NCI-H2171 treated with DMSO at 0.1 percent for 48 hours (cell line): ENCODE measurements at regions not wholly inside any gene's neighbourhood (a gene's known extent, or its start where the extent isn't known, plus 50 kb on each side); places are given as distances from the start of the nearest gene placed in this dataset.

ENCODE experiments used
- DNase-seq: peaks from one replicate; lab custom pipeline; 2025; lab: John Stamatoyannopoulos, UW

DNA sequence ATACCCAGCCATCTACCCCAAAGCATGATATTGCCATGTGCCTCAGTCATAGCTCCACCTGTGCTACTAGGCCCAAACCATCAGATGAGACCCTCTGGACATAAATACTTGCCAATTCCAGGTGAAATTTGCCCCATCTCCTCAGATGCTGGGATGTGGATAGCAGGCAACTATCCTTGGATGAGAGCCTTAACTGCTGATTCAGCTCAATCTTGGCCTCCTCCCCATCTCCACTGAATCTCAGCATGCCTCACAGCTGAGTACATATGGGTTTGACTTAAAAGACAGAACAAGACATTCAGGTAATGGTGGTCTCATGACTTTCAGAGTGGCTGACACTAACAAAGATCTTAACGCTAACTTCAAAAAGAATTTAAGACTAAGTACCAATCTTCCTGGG is 50.8 kb upstream of the KLHL13 start:
- DNase-seq: no peak

DNA sequence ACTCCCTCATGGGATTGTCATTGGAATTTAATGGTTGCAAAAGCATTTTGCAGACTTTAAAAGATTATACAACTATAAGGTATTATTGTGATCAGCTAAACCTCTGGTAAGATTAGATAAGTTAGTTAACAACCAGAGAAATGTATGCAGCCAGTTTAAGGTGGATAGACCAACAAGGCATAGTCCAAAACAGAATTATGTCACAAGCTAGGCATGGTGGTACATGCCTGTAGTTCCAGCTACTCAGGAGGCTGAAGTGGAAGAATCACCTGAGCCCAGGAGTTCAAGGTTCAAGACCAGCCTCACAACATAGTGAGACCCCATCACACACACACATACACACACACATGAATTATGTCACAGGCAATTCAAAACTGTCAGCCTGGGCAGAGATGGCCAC is 54.7 kb upstream of the KLHL13 start:
- DNase-seq: no peak

DNA sequence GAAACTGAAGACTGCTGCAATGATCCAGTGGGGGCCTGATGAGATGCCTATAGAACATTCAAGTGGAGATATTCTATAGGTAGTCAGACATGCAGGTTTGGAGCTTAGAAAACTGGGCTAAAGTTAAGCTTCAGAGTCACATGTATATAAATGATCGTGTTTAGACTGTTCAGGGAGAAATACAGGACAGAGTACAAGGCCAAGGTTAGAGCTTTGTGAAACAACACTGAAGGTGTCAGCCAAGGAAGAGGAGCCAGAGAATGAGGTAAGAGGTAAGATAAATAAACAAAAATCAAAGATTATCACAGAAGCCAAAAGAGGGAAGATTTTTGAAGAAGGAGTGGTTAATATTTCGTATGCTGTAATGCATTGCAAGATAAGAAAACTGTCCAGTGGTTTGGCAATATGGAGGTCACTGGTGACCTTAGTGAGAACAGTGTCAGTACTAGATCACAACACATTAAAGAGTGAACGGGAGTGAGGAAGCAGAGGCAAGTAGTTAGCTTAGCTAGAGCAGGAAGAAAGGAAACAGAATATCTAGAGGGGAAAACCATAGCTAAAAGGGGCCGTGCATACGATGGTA is 58.0 kb upstream of the KLHL13 start:
- no peak for DNase-seq

DNA sequence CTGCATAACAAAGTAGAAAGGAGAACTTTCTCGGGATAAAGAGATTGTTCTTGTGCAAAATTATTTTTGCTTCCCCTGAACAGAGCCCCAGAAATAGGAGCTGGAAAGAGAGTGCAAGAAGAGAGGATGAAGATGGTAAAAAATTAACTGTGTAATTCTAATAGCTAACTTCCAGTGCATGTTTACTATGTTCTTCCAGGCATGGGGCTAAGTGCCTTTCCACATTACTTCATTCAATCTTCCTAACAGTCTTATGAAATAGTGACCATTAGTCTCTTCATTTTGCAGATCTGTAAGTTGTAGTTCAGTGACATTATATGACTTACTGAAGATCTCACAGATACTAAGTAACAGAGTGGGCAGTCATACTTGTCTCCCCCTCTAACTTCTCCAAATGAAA is 61.1 kb upstream of the KLHL13 start:
- DNase-seq: no peak

DNA sequence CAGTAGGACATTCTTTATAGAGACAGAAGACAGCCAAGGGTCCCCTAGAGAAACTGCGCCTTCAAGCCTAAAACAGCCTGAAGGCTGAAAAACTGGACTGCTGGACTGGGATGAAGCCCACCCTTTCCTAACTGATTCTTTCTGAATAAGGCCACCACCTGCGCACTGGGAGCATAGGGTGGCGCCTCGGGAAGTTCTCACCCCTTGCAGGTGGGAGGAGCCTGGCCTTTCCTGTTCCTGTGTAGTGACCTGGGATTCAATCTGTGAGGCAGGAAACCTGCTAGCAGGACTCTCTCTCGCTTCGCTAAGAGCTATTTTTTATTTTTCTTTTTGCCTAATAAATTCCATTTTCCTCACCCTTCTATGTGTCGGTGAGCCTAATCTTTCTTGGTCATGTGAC is 61.8 kb upstream of the KLHL13 start:
- no peak for DNase-seq

DNA sequence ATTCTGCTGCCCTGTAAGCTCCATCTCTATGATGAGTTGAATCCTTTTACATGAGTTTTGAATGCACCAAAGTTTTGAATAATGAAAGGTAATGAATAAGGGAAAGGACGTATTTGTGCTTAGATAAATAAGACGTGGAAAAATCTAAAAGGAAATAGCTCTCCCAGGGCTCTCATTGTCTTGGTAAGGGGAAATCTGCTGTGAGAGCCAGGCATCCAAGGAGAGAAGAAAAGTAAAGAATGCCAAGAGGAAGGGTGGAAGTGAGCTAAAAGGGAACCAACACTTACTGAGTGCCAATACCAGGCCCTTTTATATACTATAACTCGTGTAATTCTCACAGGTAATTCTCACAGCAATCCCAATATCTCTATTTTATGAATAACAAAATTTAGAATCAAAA is 62.6 kb upstream of the KLHL13 start:
- DNase-seq: no peak

DNA sequence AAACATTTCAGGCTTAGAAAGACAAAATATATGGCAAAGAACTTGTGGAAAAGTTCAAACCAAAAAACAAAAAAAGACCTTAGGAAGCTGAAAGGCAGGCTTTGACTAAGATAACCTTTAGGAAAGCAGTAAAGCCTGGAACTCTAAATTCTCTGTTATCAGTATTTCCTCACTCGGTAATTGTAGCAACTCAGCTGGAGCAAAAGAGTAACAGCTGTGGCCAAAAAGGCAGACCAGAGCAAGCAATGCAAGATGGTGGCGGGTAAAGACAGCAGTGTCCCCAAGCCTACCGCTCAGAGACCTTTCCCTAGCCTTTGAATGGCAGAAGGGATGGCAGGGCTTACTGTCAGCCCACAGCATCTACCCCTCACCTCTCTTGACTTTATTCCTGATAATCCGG is 63.1 kb upstream of the KLHL13 start:
- DNase-seq: no peak

DNA sequence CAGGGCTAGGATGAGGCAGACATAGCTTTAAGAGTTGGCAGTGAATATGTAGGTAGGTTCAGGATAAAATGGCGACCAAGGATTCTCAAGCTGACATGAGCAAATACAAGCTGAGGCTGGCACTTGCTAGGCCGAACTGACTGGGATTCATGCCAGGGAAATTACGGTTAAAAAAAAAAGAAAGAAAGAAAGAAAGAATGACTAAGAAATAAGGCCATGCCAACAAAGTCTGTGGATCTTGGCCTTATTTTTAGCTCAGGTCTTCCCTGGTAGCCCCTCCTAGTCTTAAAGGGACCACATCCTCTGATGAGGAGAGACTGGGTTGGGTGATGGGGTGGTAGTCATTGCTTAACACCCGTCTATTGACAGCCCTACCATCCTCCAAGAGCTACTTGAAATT is 64.4 kb upstream of the KLHL13 start:
- no peak for DNase-seq

DNA sequence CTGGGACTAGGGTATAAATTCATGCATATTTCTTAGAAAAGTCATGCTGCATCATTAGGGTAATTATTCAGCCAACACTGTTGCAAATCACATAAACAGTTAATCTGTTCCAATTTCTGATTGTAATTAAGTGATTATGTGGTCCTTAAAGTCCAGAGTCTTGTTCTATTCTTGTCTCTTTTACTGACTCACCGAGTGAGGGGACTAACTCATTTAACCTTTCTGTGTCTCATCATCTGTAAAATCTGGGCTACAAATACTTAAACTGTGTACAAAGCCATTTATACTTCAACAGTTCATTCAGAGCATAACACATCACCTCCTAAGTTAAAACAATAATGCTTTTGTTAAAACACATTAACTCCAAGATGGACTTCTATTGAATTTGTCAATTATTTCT is 65.4 kb upstream of the KLHL13 start:
- DNase-seq: no peak

DNA sequence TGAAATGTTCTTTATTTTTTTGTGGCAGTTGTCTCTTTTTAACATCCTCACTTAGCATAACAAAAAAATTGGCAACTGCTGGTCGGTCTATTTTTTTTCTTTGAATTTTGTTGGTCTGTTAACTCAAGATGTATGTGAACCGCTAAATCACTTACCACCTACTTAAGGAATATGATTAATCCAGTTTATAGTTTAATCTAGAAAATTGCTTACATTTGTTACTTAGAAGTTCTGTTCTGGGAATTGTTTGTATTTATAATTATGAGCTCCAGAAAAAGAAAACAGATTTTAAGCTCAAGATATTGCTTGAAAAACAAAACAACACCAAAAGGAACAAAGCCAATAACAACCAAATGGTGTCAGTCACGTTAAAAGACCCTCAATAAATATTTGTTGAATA is 66.1 kb upstream of the KLHL13 start:
- DNase-seq: no peak

DNA sequence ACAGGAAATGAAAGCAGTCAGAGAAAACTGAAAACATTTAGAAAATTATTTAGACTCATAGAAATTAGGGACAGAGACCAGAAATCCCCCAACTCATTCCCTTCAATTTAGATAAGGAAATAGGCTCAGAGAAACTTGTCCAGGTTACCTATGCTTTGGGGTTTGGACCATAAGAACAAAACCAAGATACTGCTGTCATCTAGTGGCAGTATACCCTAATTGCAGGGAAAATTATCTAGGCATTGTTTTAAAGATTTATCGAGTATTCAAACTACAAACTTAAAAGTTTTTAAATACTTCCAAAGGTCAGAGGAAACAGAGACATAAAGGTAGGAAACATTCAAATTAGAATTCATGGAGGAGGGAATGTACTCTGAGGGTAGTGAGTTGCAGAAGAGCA is 67.0 kb upstream of the KLHL13 start:
- DNase-seq: no peak

DNA sequence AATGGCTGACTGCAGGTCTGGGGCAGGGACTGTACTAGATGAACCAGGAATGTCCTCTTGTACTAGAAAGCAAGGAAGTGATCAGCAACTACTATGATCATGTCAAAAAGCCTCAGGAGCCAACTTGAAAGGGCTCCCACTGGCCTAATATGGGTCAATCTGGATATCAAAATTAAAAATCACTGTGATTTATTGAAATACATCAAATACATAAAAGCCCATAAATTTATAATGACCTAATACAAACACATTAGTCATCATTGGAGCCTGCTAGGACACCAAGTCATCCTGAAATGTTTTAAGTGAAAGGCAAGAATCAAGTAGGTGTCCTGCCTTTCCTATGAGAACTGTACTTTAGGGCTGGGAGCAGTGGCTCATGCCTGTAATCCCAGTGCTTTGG is 70.5 kb upstream of the KLHL13 start:
- DNase-seq: no peak

DNA sequence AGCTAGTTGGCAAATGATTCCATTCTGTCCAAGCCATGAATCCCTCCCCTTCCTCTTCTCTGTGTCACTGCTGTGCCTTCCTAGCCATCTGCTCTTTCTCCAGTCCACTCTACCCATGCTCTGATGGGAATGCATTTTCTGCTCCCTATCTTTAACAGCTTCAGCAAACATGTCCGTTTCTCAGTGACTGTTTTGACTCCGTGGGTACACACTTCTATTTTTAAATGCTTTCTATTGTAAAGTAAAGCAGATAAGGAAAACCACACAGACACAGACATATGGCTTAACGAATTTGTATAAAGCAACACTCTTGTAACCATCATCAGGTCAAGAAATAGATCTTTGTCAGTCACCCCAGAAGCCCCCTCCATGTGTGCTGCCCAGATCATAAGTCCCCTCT is 72.4 kb upstream of the KLHL13 start:
- DNase-seq: no peak

DNA sequence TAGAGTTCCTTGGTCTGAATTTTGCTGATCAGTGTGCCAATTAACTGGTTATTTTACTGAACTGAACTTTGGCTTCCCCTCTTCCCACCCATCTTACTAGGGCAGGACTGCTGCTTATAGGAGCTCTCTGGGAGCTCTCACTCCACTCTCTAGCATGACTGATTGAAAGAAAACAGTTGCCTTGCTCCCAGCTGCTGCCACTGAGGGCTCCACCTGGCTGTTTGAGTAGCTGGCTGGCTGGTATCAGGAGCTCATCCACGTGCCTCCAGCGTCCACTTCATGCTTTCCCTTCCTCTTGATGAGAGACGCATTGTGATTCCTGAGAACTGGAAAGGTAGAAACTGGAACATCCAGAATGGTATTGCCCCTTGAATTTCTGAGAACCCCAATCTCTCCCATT is 73.0 kb upstream of the KLHL13 start:
- no peak for DNase-seq

DNA sequence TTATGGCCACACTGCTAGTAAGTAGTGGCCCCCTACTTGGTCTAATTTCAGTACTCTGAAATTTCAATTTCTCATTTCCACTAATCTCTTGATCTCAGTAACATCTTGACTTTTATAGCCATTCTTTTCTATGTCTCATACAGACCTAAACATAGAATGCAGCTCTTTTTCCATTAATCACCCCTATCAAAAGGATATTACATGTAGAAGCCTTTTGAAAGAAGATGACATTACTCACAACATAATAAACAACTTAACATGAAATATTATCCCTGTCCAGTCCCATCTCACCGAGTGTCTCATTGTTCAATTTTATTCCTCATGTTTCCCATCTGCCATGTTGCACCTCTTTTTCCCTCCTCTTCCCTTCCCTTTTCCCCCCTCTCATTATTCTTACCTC is 81.1 kb upstream of the KLHL13 start:
- no peak for DNase-seq

DNA sequence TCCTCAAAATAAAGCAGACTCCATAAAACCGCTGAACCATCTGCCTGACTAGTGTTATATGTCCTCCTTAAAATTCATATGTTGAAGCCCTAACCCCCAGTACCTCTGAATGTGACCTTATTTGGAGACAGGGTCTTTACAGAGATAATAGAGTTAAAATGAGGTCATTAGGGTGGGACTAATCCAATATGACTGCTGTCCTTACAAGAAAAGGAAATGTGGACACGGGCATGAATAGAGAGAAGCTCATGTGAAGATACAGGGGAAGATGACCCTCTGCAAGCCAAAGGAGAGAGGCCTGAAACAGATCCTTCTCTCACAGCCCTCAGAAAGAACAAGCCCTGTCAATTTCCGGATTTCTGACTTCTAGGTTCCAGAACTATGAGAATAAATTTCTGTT is 82.0 kb upstream of the KLHL13 start:
- no peak for DNase-seq

DNA sequence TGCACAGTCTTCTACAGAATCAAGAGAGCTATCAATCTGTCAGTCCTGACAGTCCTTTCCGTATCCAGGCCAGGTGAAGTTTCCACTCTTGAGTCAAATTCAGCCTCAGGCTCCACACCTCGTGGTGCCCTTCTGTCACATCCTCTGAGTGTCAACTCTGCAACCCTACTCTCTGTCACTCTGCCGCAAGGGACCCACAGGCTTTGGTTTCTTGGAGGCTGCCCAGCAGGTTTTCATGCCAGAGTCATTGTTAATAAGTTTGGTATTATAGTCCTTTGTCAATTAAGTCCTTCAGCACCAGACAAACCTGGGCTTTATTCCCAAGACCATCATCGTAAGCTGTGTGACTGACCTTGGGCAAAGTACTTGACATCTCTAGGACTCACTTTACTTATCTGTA is 83.4 kb upstream of the KLHL13 start:
- no peak for DNase-seq

DNA sequence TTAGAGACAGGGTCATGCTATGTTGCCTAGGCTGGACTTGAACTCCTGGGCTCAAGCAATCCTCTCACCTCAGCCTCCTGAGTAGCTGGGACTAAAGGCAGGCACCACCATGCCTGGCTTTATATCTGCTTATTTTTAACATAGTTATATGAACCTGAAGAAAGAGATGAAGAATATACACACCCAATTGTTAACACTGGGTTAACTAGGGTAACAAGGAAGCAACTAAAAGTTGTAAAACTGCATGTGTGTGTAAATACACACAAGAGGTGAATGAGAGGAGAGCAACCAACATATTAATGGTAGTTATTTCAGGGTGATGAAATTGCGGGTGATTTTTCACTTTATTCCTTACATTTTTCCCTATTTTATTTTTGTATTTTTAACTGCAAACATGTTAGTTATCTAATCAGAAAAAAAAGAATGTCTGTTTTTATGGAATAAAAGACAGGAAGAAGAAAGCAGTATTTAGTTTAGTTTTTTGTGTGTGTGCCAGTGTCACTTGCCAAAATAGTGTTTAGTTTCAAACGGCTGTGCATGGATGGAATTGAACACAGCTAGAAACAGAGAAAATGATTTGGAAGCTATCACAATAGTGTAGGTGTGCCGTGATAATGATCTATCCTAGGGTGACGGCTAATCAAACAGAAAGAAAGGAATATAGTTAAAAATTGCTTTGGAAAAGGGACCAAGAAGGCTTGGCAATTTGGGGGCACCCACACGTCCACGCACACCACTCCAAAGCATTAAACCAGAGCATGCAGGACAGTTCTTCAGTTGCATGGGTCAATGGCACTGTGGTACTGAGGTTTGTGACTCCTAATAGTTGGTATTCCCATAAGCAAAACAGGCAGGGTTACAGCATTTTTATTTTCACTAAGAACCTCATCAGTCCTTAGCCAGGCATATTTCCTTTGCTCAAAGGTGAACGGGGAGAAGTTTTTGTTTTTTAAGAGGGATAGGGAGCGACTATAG is 89.1 kb upstream of the KLHL13 start:
- DNase-seq: no peak

DNA sequence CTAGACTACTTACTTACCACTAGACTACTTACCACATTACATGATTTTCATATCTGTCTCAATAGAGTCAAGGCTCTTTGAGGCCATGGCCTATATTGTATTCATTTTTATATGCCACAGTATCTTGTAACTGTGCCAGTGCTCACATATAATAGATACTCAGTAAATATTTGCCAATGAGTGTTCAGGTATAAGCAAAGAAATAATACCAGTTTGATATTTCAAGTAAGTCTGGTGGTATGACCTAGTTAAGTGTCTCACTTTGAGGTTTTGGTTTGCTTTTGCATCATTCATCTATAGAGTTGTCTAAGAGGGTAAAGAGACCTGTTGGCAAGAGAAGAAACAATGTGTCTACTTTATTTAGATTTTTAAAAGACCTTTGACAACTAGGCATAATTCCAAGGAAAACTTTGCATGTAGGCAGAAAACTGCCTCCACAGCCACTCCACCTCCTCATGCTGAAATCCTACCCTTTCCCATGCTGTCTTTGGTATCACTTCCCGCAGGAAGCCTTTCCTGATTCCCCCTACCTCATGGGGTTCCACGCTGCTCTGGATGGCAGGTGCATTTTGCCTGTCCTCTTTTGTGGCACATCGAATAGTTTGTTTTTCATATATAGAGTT is 91.3 kb upstream of the KLHL13 start:
- no peak for DNase-seq

DNA sequence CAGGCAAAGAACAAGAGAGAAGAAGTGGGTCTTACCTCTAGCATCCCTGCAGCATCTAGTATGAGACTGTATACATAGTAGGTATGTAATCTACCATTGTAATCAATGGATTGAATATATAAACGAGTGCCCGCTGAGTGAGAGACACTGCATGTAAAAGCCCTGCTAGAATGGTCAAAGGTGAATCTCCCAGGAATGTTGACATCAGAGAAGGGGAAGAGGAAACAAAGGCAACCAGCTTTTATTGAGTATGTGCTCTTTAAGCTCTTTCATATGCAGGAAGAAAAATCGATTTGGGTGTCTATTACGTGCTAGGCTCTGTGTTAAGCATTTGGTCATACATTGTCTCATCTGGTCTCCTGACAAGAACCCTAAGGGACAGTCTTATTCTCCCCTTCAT is 91.9 kb upstream of the KLHL13 start:
- DNase-seq: no peak

DNA sequence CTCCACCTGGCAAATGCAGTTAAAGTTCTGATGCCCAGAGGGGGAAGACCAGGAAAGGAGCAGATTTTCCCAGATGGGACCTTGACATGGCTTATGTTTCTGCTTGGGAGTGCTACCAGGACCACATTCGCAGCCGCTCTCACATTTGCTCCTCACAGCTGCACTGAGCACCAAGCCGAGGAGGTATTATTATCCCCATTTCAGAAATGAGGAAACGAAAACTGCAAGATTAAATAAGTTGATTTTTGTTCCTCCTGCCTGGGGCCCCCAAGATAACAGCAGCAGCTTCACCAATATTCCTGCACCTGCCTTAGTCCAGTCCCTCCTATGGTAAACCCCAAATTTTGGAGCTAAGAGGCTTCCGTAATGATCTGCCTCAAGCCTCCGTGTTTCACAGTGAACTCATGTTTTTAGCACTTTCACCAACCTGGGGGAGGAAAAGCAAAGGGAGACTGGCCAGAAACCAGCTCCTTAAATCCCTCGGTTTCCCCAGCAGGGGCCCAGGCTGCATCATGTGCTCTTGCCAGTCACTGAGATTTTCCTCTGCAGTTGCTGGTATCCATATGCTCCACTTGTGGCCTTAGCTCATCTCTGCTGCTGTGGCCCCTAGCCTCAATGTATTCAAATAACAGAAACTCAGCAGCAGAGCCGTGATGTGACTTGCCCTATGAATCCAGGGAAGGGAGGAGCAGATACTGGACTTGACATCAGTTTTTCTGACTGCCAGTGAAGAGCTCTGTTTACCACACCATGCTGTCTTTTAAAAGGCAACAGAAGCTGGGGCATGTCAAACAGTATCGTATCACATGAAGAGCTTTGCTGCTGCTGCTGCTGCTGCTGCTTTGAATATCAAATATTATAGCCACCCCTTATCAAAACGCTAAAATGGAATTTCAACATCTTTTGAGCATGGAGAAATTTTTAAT is 95.5 kb upstream of the KLHL13 start:
- no peak for DNase-seq

DNA sequence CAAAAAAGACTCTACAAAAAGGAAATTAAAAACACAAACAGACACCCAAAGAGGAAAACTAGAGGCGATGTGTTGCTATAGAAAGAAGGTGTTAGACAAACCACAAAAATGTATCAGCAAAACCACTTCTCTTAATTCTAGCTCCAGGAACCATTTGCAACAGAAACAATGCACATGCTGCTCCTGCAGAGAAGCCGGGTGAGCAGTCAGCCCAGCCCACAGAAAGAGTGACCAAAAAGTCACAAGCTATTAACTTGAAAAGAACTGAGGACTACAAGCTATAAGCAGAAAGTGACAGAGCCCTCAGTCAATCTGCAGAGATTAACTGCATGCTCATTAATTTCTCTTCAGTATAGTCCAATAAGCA is 96.2 kb upstream of the KLHL13 start:
- no peak for DNase-seq
